NCI-H510A (cell line): ENCODE measurements at regions not wholly inside any gene's neighbourhood (a gene's known extent, or its start where the extent isn't known, plus 50 kb on each side); places are given as distances from the start of the nearest gene placed in this dataset.
A peak's percentile ranks its signal among the peaks of the same experiment; 100 is the strongest.
"Not testable (repeated sequence)": the region's sequence is repeated elsewhere in the genome, so short reads cannot be mapped to it uniquely, and the experiment has no call there.

ENCODE experiments used
- DNase-seq: peaks from one replicate; lab custom pipeline; 2025; lab: John Stamatoyannopoulos, UW

DNA sequence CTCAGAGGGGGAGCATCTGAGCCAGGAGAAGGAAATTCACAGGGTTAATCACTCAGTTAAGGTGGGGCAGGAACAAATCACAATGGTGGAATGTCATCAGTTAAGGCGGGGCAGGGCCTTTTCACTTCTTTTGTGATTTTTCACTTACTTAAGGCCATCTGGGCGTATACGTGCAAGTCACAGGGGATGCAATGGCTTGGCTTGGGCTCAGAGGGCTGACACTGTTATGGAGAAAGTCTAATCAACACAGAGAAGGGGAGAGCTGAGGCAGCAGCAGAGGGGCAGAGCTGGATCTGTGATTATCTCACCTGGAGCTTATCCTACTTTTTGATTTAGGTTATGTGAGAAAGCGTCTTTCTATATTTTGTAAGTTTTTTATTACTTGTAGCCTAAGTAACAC, 350.1 kb downstream of the NSUN3 start:
- not testable (repeated sequence) for DNase-seq

- no peak for DNase-seq
These were observed 350.7 kb downstream of the NSUN3 start for GRCh38 chr3:94413336-94414108.

DNA sequence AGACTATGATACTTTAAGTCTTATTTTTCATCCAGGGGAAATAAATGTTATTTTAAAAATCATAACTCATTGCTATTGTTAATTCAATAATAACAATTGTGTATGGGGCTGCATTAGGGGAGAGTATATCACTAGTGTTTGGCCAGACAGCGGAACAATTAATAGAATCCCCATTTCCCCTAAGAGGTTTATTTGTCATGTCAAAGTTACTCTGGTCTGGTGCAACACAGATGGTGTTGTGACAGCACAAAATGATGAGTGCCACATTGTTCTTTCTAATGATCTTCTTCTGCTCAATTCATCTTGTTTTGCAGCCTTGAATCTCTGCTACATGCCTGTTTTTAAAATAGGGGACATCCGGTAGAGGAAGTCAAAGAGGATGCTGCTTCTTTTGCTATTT, 351.6 kb downstream of the NSUN3 start:
- DNase-seq = no peak

GRCh38 chr3:94416768-94417167, 353.9 kb downstream of the NSUN3 start:
- DNase-seq = no peak

DNA sequence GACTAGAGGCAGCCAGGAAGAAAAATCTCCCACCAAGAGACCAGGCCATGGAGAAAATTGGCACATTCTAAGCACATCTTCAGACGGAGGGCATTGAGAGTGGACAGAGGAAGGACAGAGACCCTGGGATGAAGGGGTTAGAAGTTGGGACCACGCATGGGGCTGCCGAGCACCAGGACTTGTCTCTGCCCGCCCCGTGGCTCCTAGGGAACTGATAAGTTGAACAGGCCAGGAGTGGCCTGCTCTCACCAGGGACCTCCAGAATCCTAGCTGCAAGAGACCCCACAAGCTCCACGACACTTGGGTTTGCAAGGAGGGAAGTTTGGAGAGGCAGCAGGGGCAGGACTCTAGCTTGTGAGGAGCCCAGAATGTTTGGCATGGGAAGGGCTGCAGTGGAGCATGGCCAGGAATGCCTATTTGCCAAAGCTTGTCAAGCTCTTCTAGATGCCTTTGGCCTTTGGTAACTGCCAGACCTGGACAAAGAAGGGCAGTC, 355.1 kb downstream of the NSUN3 start:
- no peak for DNase-seq

DNA sequence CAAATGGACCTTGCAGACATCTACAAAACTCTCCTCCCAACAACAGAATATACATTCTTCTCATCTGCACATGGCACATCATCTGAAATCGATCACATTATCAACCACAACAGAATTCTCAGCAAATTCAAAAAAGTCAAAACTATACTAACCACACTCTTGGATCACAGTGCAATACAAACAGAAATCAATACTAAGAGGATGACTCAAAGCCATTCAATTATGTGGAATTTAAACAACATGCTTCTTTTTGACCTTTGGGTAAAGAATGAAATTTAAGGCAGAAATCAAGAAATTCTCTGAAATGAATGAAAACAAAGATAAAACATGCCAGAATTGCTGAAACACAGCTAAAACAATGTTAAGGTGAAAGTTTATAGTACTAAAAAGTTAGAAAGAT, 358.1 kb downstream of the NSUN3 start:
- DNase-seq = no peak

GRCh38 chr3:94423578-94423977, 360.7 kb downstream of the NSUN3 start:
- no peak for DNase-seq

GRCh38 chr3:94429517-94429916, 366.7 kb downstream of the NSUN3 start:
- no peak for DNase-seq

GRCh38 chr3:94431876-94432570, 369.2 kb downstream of the NSUN3 start:
- no peak for DNase-seq

GRCh38 chr3:94433811-94434210, 370.9 kb downstream of the NSUN3 start:
- no peak for DNase-seq

DNA sequence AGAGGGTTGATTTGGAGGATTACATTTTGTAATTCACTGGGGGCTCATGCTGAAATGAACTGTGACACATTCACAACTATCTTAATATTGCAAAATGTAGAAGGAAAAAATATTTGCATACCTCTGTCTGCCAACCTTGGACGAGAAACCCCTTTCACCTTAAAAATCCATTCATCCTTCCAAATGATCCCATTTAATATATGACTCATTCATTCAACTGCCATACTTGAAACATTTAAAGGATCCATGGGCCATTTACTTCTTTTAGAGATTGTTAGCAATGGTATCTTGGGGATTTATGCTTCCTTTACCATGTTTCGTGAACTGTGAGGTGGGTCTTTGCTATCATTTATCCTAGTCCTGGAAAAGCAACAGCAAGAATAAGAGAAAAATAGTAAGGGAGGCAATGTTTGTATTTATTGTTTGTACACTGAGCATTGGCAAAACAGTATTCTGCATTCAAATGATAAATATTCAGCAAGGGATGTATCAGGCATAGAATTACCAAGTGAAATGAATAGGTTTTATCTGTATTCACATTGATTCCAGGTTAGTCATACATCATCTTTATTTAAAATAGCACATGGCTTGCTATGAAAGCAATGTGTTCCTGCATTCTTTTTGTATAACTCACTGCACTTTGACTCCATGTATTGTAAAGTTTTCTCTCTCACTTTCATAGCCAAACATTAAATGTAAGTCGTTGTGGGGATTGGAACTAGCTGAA, 378.1 kb downstream of the NSUN3 start:
- DNase-seq = no peak

DNA sequence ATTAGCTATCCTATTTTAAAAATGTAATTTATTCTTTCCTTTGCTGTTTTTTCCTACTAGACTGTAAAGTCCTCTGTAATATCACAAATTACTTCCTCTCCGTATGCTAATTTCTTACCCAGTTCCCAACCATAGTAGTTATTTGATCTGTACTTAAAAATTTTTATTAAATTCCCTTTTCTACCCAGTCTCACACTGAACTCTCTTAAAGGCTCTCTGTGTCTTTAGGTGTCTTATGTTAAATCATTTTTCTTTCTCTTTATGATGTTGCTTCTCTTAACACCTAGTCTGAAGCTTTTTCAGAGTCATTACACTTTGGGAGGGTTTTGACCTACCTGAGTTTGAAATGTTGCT, 378.6 kb downstream of the NSUN3 start:
- DNase-seq = no peak

DNA sequence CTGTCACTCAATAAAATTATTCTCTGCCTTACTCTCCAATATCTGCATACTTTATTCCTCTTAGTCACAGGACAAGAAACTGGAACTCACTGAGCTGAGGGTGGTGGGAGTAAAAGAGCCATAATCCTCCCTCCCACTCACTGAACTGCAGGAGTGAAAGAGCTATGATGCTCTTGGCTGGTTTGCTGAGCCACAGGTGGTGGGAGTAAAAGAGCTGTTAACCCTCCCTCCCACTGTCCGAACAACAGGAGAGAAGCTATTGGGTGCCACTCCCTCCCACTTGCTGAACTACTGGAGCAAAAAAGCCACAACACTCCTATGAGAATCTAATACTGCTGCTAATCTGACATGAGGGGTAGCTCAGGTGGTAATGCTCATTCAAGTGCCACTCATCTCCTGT, 391.0 kb downstream of the NSUN3 start:
- peak; percentile 65 for DNase-seq

GRCh38 chr3:94459167-94459566, 396.3 kb downstream of the NSUN3 start:
- DNase-seq = no peak

DNA sequence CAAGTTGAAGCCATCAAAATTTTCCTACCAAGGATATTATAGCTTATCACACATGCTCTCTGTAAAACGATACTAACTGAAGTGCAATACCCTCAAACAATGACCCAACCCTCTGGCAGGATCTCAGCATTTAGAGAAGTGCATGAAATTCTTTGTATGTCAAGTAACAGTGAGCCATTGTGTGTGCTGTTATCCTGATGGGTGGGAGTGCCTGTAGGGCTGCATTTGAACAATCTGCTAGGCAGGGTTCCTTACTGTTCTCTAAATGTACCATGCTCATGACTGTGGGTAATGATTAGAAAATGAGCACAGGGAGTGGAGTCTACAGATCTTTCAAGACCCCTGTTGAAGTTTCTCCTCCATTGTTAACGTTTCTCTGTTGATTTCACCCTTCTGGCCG, 398.1 kb downstream of the NSUN3 start:
- no peak for DNase-seq

- no peak for DNase-seq
These were observed 400.1 kb downstream of the NSUN3 start for GRCh38 chr3:94462931-94463330.

DNA sequence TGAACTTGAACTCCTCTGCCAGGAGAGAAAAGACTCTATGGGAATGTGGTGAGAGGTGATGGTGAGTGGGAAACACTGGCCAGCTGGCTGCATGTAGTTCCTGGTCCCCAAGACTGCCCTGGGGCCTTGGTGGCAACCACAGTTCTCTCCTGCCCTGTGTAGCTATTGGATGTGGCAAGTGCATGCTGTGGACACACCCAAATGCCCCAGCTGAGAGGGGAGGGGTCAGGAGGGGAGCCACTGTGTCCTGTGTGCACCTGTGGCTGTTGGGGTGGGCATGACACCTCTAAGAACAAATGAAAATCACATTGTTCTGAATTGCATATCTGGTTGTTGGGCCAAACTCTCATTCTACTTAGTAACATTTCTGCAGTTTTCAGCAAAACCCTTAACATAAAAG, 409.6 kb downstream of the NSUN3 start:
- DNase-seq = no peak

DNA sequence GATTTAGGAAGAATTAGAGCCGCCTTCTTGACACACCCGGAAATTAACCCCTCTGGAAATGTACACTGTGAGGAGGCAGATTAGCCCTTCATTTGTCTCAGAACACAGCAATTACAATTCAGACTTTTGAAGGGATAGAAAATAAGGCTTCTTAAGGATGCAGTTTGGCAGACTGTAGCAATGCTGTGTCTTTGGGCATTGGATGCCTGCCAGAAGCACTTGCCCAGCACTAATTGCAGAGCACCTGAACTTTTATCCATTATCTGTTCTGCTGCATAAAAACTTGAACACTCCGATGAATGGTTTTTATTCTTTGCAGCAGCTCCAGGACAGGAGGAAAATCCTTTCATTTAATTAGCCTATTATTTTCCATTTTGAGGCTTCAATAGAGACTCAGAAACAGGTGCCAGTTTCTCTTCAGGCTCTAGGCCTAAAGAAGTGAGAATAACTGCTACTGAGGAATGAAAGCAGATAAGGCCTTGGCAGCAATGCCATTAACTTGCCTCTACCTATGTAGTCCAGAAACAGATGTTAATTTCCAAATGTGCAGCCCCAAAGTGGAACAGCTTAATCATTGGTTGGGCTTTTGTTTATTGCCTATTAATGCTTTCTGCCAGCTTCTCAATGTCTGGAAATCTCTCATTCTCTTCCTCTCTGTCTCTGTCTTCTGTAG, 418.5 kb downstream of the NSUN3 start:
- no peak for DNase-seq

DNA sequence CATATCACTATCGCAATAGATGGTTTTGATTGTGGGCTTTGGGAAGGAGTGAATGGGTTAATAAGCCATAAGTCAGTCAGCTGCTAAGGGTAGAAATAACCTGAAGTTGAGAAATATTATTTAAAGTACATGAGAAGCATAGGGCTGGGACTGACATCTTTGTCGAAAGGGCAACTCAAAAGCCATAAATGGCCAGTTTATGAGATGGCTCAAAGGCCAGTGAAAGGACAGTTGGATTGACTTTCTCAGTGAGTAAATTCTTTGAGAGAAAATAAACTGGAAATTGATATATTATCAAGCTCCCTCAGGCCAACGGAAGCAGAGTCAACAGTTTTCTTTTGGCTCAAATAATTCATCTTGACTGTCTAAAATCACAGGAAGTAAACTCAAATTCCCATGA, 419.8 kb downstream of the NSUN3 start:
- DNase-seq = no peak

- DNase-seq = no peak
These were observed 420.5 kb downstream of the NSUN3 start for GRCh38 chr3:94483403-94483802.

GRCh38 chr3:94494992-94495391, 432.1 kb downstream of the NSUN3 start:
- no peak for DNase-seq

DNA sequence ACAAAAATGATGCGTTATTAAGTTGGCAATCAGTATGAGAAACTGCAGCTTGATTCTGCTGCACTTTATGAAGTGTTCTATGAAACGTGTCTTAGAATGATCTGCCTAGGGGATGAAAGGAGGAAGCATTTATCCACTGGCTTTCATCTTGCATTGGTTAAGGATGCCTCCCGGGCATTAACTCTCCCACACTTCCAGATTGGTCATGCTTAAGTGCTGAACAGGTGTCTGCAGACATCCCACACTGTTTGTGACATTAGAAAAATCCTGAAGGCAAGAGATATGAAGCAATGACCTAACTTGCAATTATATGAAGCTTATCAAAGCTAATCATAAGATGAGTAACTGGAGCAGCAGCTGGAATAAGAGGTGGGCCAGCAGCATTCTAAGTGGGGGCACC, 437.3 kb downstream of the NSUN3 start:
- no peak for DNase-seq
